Panc1 (cell line): ENCODE measurements at regions not wholly inside any gene's neighbourhood (a gene's known extent, or its start where the extent isn't known, plus 50 kb on each side); places are given as distances from the start of the nearest gene placed in this dataset.

ENCODE experiments used
- ATAC-seq: fragments of 200-7000 bp; cut with Tn5 transposase; 2 replicates; pipeline ENCODE4 v1.9.1; 2020; ENCODE audit warnings: mild to moderate bottlenecking, moderate library complexity
- BruUV-seq: library from RNA; stranded (reverse); fragments of 400-500 nt; replicated peaks from 2 replicates; lab custom pipeline; 2021; lab: Mats Ljungman, UMichigan
- CTCF ChIA-PET: fragments of 300-600 bp; sonication (Branson Sonifier 250); formaldehyde crosslinking; loops from one replicate; lab custom pipeline; 2022; ENCODE audit warnings: antibody characterized with exemption; lab: Charles Lee
- POLR2A ChIA-PET: fragments of 300-600 bp; sonication (Branson Sonifier 250); formaldehyde crosslinking; loops from one replicate; lab custom pipeline; 2022; ENCODE audit warnings: antibody characterized with exemption; lab: Charles Lee
- DNase-seq: peaks from one replicate; pipeline ENCODE4 v3.0.0-alpha.2; 2010; ENCODE audit warnings: low read depth, low spot score
- H3K27ac ChIP-seq: 2 replicates; pipeline ENCODE4 v1.5.1; 2011; ENCODE audit warnings: mild to moderate bottlenecking, low read length, inconsistent platforms
- H3K27me3 ChIP-seq: fragments of 200-500 bp; sonication (Bioruptor generic); 2 replicates; pipeline ENCODE4 v1.6.0; 2014; ENCODE audit warnings: low read length, inconsistent platforms; ENCODE audit not compliant: control insufficient read depth, insufficient read depth
- H3K36me3 ChIP-seq: fragments of 200-500 bp; sonication (Bioruptor generic); 2 replicates; pipeline ENCODE4 v1.5.1; 2014; ENCODE audit warnings: inconsistent platforms, mild to moderate bottlenecking, low read length, moderate library complexity; ENCODE audit not compliant: control insufficient read depth, insufficient read depth
- H3K4me1 ChIP-seq: 2 replicates; pipeline ENCODE4 v1.5.1; 2011; ENCODE audit warnings: inconsistent platforms, mild to moderate bottlenecking, low read length, moderate library complexity; ENCODE audit not compliant: control insufficient read depth, insufficient read depth
- H3K4me3 ChIP-seq, 2 experiments: 2 replicates each; pipeline ENCODE4 v1.5.1; 2011 to 2012; ENCODE audit warnings: low read depth in 2 of 2, low read length in 2 of 2, mild to moderate bottlenecking in 2 of 2, inconsistent platforms in 1 of 2, moderate library complexity in 1 of 2
- H3K9me3 ChIP-seq: fragments of 200-500 bp; sonication (Bioruptor generic); 2 replicates; pipeline ENCODE4 v1.5.1; 2014; ENCODE audit warnings: low read depth, mild to moderate bottlenecking, inconsistent platforms, low read length, moderate library complexity; ENCODE audit not compliant: control insufficient read depth, insufficient read depth
- CTCF ChIP-seq: fragments of 450-650 bp; IDR thresholded peaks from 2 replicates; pipeline ENCODE4 v1.5.1; 2017; ENCODE audit warnings: mild to moderate bottlenecking
- POLR2AphosphoS5 ChIP-seq: IDR thresholded peaks from 2 replicates; pipeline ENCODE4 v1.6.1; 2012; ENCODE audit warnings: mild to moderate bottlenecking, low read depth, low read length, moderate library complexity
- REST ChIP-seq, 2 experiments: IDR thresholded peaks; 2 replicates each; pipeline ENCODE4 v1.6.1; 2011 to 2012; ENCODE audit warnings: low read depth in 2 of 2, control low read depth in 1 of 2, low read length in 1 of 2, mild to moderate bottlenecking in 1 of 2, moderate library complexity in 1 of 2; ENCODE audit not compliant: insufficient read depth in 1 of 2
- SIN3A ChIP-seq: IDR thresholded peaks from 2 replicates; pipeline ENCODE4 v1.6.1; 2012; ENCODE audit warnings: low read depth, mild to moderate bottlenecking, low read length, moderate library complexity, borderline replicate concordance; ENCODE audit not compliant: insufficient read depth
- TCF7L2 ChIP-seq: IDR thresholded peaks from 2 replicates; pipeline ENCODE4 v1.6.1; 2011; ENCODE audit warnings: mild to moderate bottlenecking, low read depth, low read length, inconsistent platforms
- in situ Hi-C: cut with HindIII; loops from 2 replicates; pipeline ENCODE4 v1.10.0; 2016; ENCODE audit warnings: low sequenced_read_pairs, low pct_unique_long_range_greater_than_20kb
- intact Hi-C: fragments of 100-400 bp; cut with micrococcal nuclease; formaldehyde crosslinking; loops from one replicate; pipeline ENCODE4 v1.10.0; 2022; ENCODE audit not compliant: unreplicated experiment

DNA sequence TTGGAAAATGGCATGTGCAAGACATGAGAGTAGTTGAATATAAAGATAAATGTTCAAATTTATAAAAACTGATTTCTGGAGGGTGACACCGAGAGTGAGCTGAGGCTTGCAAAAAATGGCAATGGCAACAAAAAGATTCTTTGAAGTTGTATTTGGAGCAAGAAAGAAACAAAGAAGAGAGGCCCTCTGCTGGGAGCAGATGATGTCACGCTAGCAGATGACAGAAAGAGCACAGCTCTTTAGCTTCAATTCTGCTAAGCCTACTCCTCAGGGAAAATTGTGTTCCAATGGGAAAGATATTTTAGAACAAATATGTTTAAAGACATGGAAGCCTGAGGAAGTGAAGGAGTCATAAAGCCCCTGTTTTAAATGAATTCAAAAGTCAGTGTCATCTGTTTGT, 125.3 kb upstream of the NOX3 start:
- POLR2A ChIA-PET = no interaction called here
- DNase-seq = no peak
- intact Hi-C loops = no loop called here

GRCh38 chr6:155578251-155578650, 122.6 kb upstream of the NOX3 start:
- no peaks in the 10 kb centered on the region for H3K36me3 ChIP-seq
- H3K27ac ChIP-seq = no peak overlapping the region
- H3K9me3 ChIP-seq = no peaks in the 10 kb centered on the region; the same call in 1 of the 2 replicates
- ChIA-PET POLR2A (no interaction called here), CTCF (no interaction called here)
- in situ Hi-C loops = no loop called here
- no peaks in the 10 kb centered on the region for H3K27me3 ChIP-seq
- no peaks in the 10 kb centered on the region for H3K4me1 ChIP-seq
- ATAC-seq (no peak), DNase-seq (no peak)
- no TSS peak for BruUV-seq
- no peak overlapping the region for H3K4me3 ChIP-seq
- TF ChIP-seq SIN3A (no peak), POLR2AphosphoS5 (no peak), TCF7L2 (no peak), REST (IDR thresholded peaks at IDR 0.05; ENCODE audit: insufficient read depth in 1 of 2, low read depth in 2 of 2, low read length in 1 of 2) (no peak), CTCF (no peak)
- intact Hi-C loops = no loop called here

More for the DNA sequence above, 125.3 kb upstream of the NOX3 start:
- H3K27ac ChIP-seq = no peak overlapping the region
- BruUV-seq = no TSS peak
- CTCF ChIA-PET = interaction anchor here (0.6 kb wide), 1 partner anchor 178 kb away, joined by 3 read pairs; no protein-coding TSS in a partner anchor
- H3K27me3 ChIP-seq = no peaks in the 10 kb centered on the region
- H3K9me3 ChIP-seq = no peaks in the 10 kb centered on the region; the same call in 1 of the 2 replicates
- H3K4me1 ChIP-seq = no peaks in the 10 kb centered on the region
- TF ChIP-seq TCF7L2 (no peak), POLR2AphosphoS5 (no peak), SIN3A (no peak), CTCF (peak; percentile 32; the same call in 1 of the 2 replicates), REST (IDR thresholded peaks at IDR 0.05; ENCODE audit: insufficient read depth in 1 of 2, low read depth in 2 of 2, low read length in 1 of 2) (no peak)
- in situ Hi-C loops = no loop called here
- ATAC-seq = no peak
- H3K4me3 ChIP-seq = no peak overlapping the region
- H3K36me3 ChIP-seq = no peaks in the 10 kb centered on the region
